ENCODE measurements at regions not wholly inside any gene's neighbourhood (a gene's known extent, or its start where the extent isn't known, plus 50 kb on each side); places are given as distances from the start of the nearest gene placed in this dataset.

GRCh38 chr15:81812456-81812855 is 233.4 kb downstream of the MEX3B start:
- no peak for TF ChIP-seq CTCF (IDR thresholded peaks at IDR 0.05)
- no peak for TF ChIP-seq POLR2A (IDR thresholded peaks at IDR 0.05)

Data from esophagus squamous epithelium (tissue), 4 donors.